Stomach (tissue), 8 donors: ENCODE measurements at regions not wholly inside any gene's neighbourhood (a gene's known extent, or its start where the extent isn't known, plus 50 kb on each side); places are given as distances from the start of the nearest gene placed in this dataset.
A peak's percentile ranks its signal among the peaks of the same experiment; 100 is the strongest.

Experiments used
- DNase-seq, 2 donors: peaks; one replicate each; pipeline versions ENCODE4 v3.0.0 to v3.0.0-alpha.2; 2013 to 2019
- H3K27ac ChIP-seq, 5 donors: fragments of 200-600 bp in 4 of 5; sonication (generic) in 4 of 5; one replicate each; pipeline ENCODE4 v1.5.1; 2013 to 2019; ENCODE audit warnings: mild to moderate bottlenecking in 1 of 5, moderate library complexity in 1 of 5
- H3K27me3 ChIP-seq, 3 donors: fragments of 200-600 bp; sonication (generic); one replicate each; pipeline ENCODE4 v1.5.1; 2017 to 2019; ENCODE audit warnings: mixed run types in 1 of 3
- H3K36me3 ChIP-seq, 4 donors: fragments of 200-600 bp; sonication (generic); 1 replicate in 3 of 4; 2 replicates in 1 of 4; pipeline ENCODE4 v1.5.1; 2016 to 2019
- H3K4me1 ChIP-seq, 4 donors: fragments of 200-600 bp; sonication (generic); one replicate each; pipeline ENCODE4 v1.5.1; 2016 to 2019
- H3K4me3 ChIP-seq, 4 donors: fragments of 200-600 bp; sonication (generic) in 3 of 4; one replicate each; pipeline ENCODE4 v1.5.1; 2016 to 2019; ENCODE audit warnings: mild to moderate bottlenecking in 1 of 4
- H3K9me3 ChIP-seq, 4 donors: fragments of 200-600 bp; sonication (generic); one replicate each; pipeline ENCODE4 v1.5.1; 2016 to 2019
- CTCF ChIP-seq, 7 experiments: fragments of 450-650 bp in 4 of 7; fragments of 200-600 bp in 3 of 7; sonication (generic) in 3 of 7; IDR thresholded peaks; one replicate each; pipeline ENCODE4 v1.5.1; 2016 to 2019; ENCODE audit warnings: antibody characterized with exemption in 7 of 7, control low read depth in 2 of 7, mild to moderate bottlenecking in 1 of 7
- EP300 ChIP-seq: sonication (generic); formaldehyde crosslinking; IDR thresholded peaks from one replicate; pipeline ENCODE4 v1.6.1; 2017; ENCODE audit warnings: antibody characterized with exemption
- POLR2A ChIP-seq, 4 donors: fragments of 450-650 bp; IDR thresholded peaks; one replicate each; pipeline ENCODE4 v1.6.1; 2016; ENCODE audit warnings: antibody characterized with exemption in 4 of 4, control low read depth in 2 of 4, mild to moderate bottlenecking in 1 of 4, moderate library complexity in 1 of 4
- POLR2AphosphoS5 ChIP-seq, 3 donors: sonication (generic); formaldehyde crosslinking; IDR thresholded peaks; one replicate each; pipeline ENCODE4 v1.6.1; 2016; ENCODE audit warnings: antibody characterized with exemption in 3 of 3
- WGBS, 5 donors: extraction: QIAGEN DNeasy Blood & Tissue Kit in 3 of 5; methylation state at CpG; one replicate each; pipeline versions ENCODE4 v1.1.5 to v1.1.7; 2013 to 2018; 5-methylcytosine and 5-hydroxymethylcytosine counted together
- intact Hi-C: fragments of 100-400 bp; cut with DNase I; formaldehyde crosslinking; loops from one replicate; pipeline ENCODE4 v1.15.1; 2023; ENCODE audit warnings: low total_unique reads
- donor health status: healthy with polysubstance abuse.
- donor health status: Bipolar disorder and iron deficiency.
- donor health status: healthy.

GRCh38 chr1:81030441-81030840 is 770.3 kb upstream of the ADGRL2 start:
- TF ChIP-seq POLR2AphosphoS5 (IDR thresholded peaks at IDR 0.05) (no peak), POLR2A (IDR thresholded peaks at IDR 0.05) (no peak), CTCF (IDR thresholded peaks at IDR 0.05) (no peak), EP300 (no peak)
- no peaks in the 10 kb centered on the region for H3K36me3 ChIP-seq
- no peak overlapping the region for H3K27ac ChIP-seq
- DNase-seq: no peak
- H3K4me1 ChIP-seq: no peaks in the 10 kb centered on the region
- intact Hi-C loops: no loop called here
- no peaks in the 10 kb centered on the region for H3K27me3 ChIP-seq
- WGBS, 5 donors: 58 to 77% (median 69%) methylated on average over 3 of the region's 3 CpGs
- H3K4me3 ChIP-seq: no peak overlapping the region
- no peaks in the 10 kb centered on the region for H3K9me3 ChIP-seq

GRCh38 chr1:81029266-81029665 is 771.5 kb upstream of the ADGRL2 start:
- no peak for TF ChIP-seq EP300
- no peak for TF ChIP-seq POLR2AphosphoS5 (IDR thresholded peaks at IDR 0.05)
- TF ChIP-seq CTCF (IDR thresholded peaks at IDR 0.05): no peak
- no peak for TF ChIP-seq POLR2A (IDR thresholded peaks at IDR 0.05)
- intact Hi-C loops: no loop called here
- H3K4me1 ChIP-seq: no peaks in the 10 kb centered on the region
- DNase-seq: no peak
- no peaks in the 10 kb centered on the region for H3K27me3 ChIP-seq
- no peaks in the 10 kb centered on the region for H3K36me3 ChIP-seq
- H3K27ac ChIP-seq: no peak overlapping the region
- H3K9me3 ChIP-seq: no peaks in the 10 kb centered on the region
- 76 to 93% (median 87%) methylated on average over 1 of the region's 1 CpG for WGBS, 5 donors
- H3K4me3 ChIP-seq: no peak overlapping the region

- no peak for DNase-seq
- H3K27me3 ChIP-seq: no peaks in the 10 kb centered on the region
- no peaks in the 10 kb centered on the region for H3K4me1 ChIP-seq
- no peaks in the 10 kb centered on the region for H3K9me3 ChIP-seq
- intact Hi-C loops: no loop called here
- WGBS, 5 donors: 88 to 90% (median 88%) methylated on average over 5 of the region's 5 CpGs
- no peak overlapping the region for H3K4me3 ChIP-seq
- TF ChIP-seq EP300 (no peak), POLR2AphosphoS5 (IDR thresholded peaks at IDR 0.05) (no peak), CTCF (IDR thresholded peaks at IDR 0.05) (no peak), POLR2A (IDR thresholded peaks at IDR 0.05) (no peak)
- H3K36me3 ChIP-seq: no peaks in the 10 kb centered on the region
- H3K27ac ChIP-seq: no peak overlapping the region
Measured at GRCh38 chr1:81023187-81023724, 777.5 kb upstream of the ADGRL2 start.

GRCh38 chr1:81021134-81021533 is 779.6 kb upstream of the ADGRL2 start:
- no peak overlapping the region for H3K4me3 ChIP-seq
- no peaks in the 10 kb centered on the region for H3K27me3 ChIP-seq
- no peak overlapping the region for H3K27ac ChIP-seq
- WGBS, 5 donors: 73 to 81% (median 76%) methylated on average over 1 of the region's 1 CpG
- intact Hi-C loops: no loop called here
- no peak for TF ChIP-seq CTCF (IDR thresholded peaks at IDR 0.05)
- TF ChIP-seq EP300: no peak
- no peak for TF ChIP-seq POLR2AphosphoS5 (IDR thresholded peaks at IDR 0.05)
- no peak for TF ChIP-seq POLR2A (IDR thresholded peaks at IDR 0.05)
- H3K36me3 ChIP-seq: no peaks in the 10 kb centered on the region
- H3K9me3 ChIP-seq: no peaks in the 10 kb centered on the region
- H3K4me1 ChIP-seq: no peaks in the 10 kb centered on the region
- peak in 1 of 2 donors; percentile 11 for DNase-seq
